ENCODE measurements at regions not wholly inside any gene's neighbourhood (a gene's known extent, or its start where the extent isn't known, plus 50 kb on each side); places are given as distances from the start of the nearest gene placed in this dataset.

GRCh38 chr21:36239585-36239984, 80.4 kb upstream of the MORC3 start:
- Histone ChIP-seq H3K27ac (ENCODE audit: low read depth, low read length, poor library complexity, severe bottlenecking) (no peak overlapping the region), H3K36me3 (ENCODE audit: insufficient read depth, low read length, poor library complexity, severe bottlenecking) (no peaks in the 10 kb centered on the region), H3K4me1 (ENCODE audit: insufficient read depth, low read length, poor library complexity, severe bottlenecking) (no peaks in the 10 kb centered on the region), H3K4me3 (ENCODE audit: low read depth, low read length, poor library complexity, severe bottlenecking) (no peak overlapping the region), H3K9me3 (ENCODE audit: low read depth, low read length, poor library complexity, severe bottlenecking) (no peaks in the 10 kb centered on the region), H3K27me3 (replicated peaks; ENCODE audit: insufficient read depth, low read depth, low read length, poor library complexity) (no peaks in the 10 kb centered on the region)
- POLR2A ChIA-PET (ENCODE audit: low non-redundant PET): no interaction called here
- BruUV-seq (replicated peaks): no TSS peak
- intact Hi-C loops (cut with micrococcal nuclease; ENCODE audit: unreplicated experiment): no loop called here
- no peak for DNase-seq (ENCODE audit: low spot score)
- TF ChIP-seq EZH2 (IDR thresholded peaks at IDR 0.05; ENCODE audit: borderline replicate concordance, low read depth, low read length, poor library complexity, severe bottlenecking) (no peak), CTCF (conservative IDR thresholded peaks at IDR 0.05; ENCODE audit: low read depth, low read length) (no peak)
- CTCF ChIA-PET: no interaction called here

GRCh38 chr21:36241717-36242116, 78.3 kb upstream of the MORC3 start:
- no TSS peak for BruUV-seq (replicated peaks)
- H3K9me3 ChIP-seq (ENCODE audit: low read depth, low read length, poor library complexity, severe bottlenecking): no peaks in the 10 kb centered on the region
- H3K4me1 ChIP-seq (ENCODE audit: insufficient read depth, low read length, poor library complexity, severe bottlenecking): no peaks in the 10 kb centered on the region
- H3K36me3 ChIP-seq (ENCODE audit: insufficient read depth, low read length, poor library complexity, severe bottlenecking): peaks cover 4% of the 10 kb centered on the region
- H3K27me3 ChIP-seq (replicated peaks; ENCODE audit: insufficient read depth, low read depth, low read length, poor library complexity): no peaks in the 10 kb centered on the region
- CTCF ChIA-PET: interaction anchor here (0.6 kb wide), 1 partner anchor 684 kb away, joined by 12 read pairs; no protein-coding TSS in a partner anchor
- TF ChIP-seq EZH2 (IDR thresholded peaks at IDR 0.05; ENCODE audit: borderline replicate concordance, low read depth, low read length, poor library complexity, severe bottlenecking): no peak
- no peak for TF ChIP-seq CTCF (conservative IDR thresholded peaks at IDR 0.05; ENCODE audit: low read depth, low read length)
- DNase-seq (ENCODE audit: low spot score): no peak
- H3K4me3 ChIP-seq (ENCODE audit: low read depth, low read length, poor library complexity, severe bottlenecking): no peak overlapping the region
- intact Hi-C loops (cut with micrococcal nuclease; ENCODE audit: unreplicated experiment): no loop called here
- no peak overlapping the region for H3K27ac ChIP-seq (ENCODE audit: low read depth, low read length, poor library complexity, severe bottlenecking)
- POLR2A ChIA-PET (ENCODE audit: low non-redundant PET): no interaction called here

GRCh38 chr21:36245115-36245514, 74.9 kb upstream of the MORC3 start:
- Histone ChIP-seq H3K27ac (ENCODE audit: low read depth, low read length, poor library complexity, severe bottlenecking) (no peak overlapping the region), H3K4me1 (ENCODE audit: insufficient read depth, low read length, poor library complexity, severe bottlenecking) (no peaks in the 10 kb centered on the region), H3K27me3 (replicated peaks; ENCODE audit: insufficient read depth, low read depth, low read length, poor library complexity) (no peaks in the 10 kb centered on the region), H3K4me3 (ENCODE audit: low read depth, low read length, poor library complexity, severe bottlenecking) (no peak overlapping the region), H3K36me3 (ENCODE audit: insufficient read depth, low read length, poor library complexity, severe bottlenecking) (peaks cover 4% of the 10 kb centered on the region), H3K9me3 (ENCODE audit: low read depth, low read length, poor library complexity, severe bottlenecking) (no peaks in the 10 kb centered on the region)
- ChIA-PET POLR2A (ENCODE audit: low non-redundant PET) (no interaction called here), CTCF (interaction anchor here (0.5 kb wide), 1 partner anchor 11 kb away, joined by 3 read pairs; no protein-coding TSS in a partner anchor)
- no TSS peak for BruUV-seq (replicated peaks)
- no peak for DNase-seq (ENCODE audit: low spot score)
- TF ChIP-seq EZH2 (IDR thresholded peaks at IDR 0.05; ENCODE audit: borderline replicate concordance, low read depth, low read length, poor library complexity, severe bottlenecking) (no peak), CTCF (conservative IDR thresholded peaks at IDR 0.05; ENCODE audit: low read depth, low read length) (no peak)
- intact Hi-C loops (cut with micrococcal nuclease; ENCODE audit: unreplicated experiment): no loop called here

All from A673 (cell line).